ENCODE measurements at regions not wholly inside any gene's neighbourhood (a gene's known extent, or its start where the extent isn't known, plus 50 kb on each side); places are given as distances from the start of the nearest gene placed in this dataset.

DNA sequence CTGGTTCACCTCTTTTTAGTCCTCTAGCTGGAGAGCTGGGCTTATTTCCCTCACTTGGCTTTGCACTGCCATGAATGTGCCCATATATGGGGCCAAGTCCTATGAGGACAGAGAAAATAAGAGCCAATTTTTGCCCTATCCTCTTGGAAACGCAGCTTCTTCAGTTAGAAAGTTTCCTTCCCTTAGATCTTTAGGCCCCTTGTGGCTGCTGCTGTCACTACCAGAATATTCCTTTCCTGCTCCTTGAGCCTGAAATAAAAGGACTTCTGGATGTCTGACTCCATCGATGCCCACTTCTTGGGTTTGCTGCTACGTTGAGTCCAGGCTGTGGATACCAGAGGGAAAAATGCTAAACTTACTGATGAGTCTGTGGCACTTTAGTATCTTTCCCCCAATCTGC lies 487.1 kb downstream of the GRIN2A start:
- Histone ChIP-seq H3K4me1 (ENCODE audit: control insufficient read depth, insufficient read depth, low read length) (no peaks in the 10 kb centered on the region), H3K27me3 (ENCODE audit: control insufficient read depth, insufficient read depth, low read length, poor library complexity, severe bottlenecking) (no peaks in the 10 kb centered on the region), H3K36me3 (ENCODE audit: control insufficient read depth, insufficient read depth, low read length) (no peaks in the 10 kb centered on the region), H3K4me3 (ENCODE audit: low read length) (no peak overlapping the region), H3K9me3 (ENCODE audit: control insufficient read depth, low read length) (no peaks in the 10 kb centered on the region), H3K9ac (ENCODE audit: extremely low read depth, low read length, poor library complexity, severe bottlenecking) (no peak overlapping the region), H3K27ac (ENCODE audit: low read depth, low read length) (no peak overlapping the region)
- H3K27me3 Mint-ChIP-seq (ENCODE audit: insufficient read depth): no peaks in the 10 kb centered on the region
- peak; percentile 59 for DNase-seq
- TF ChIP-seq, protein P1, sequence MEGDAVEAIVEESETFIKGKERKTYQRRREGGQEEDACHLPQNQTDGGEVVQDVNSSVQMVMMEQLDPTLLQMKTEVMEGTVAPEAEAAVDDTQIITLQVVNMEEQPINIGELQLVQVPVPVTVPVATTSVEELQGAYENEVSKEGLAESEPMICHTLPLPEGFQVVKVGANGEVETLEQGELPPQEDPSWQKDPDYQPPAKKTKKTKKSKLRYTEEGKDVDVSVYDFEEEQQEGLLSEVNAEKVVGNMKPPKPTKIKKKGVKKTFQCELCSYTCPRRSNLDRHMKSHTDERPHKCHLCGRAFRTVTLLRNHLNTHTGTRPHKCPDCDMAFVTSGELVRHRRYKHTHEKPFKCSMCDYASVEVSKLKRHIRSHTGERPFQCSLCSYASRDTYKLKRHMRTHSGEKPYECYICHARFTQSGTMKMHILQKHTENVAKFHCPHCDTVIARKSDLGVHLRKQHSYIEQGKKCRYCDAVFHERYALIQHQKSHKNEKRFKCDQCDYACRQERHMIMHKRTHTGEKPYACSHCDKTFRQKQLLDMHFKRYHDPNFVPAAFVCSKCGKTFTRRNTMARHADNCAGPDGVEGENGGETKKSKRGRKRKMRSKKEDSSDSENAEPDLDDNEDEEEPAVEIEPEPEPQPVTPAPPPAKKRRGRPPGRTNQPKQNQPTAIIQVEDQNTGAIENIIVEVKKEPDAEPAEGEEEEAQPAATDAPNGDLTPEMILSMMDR (conservative IDR thresholded peaks at IDR 0.05): peak; percentile 68
- H3K27ac Mint-ChIP-seq: no peak overlapping the region
- whole genome bisulfite sequencing, 2 experiments (ENCODE audit: insufficient coverage in 1 of 2, insufficient read length in 1 of 2): 79% methylated on average over 3 of the region's 3 CpGs; no CpG with 5 or more reads in 1 of the 2 experiments
- H3K36me3 Mint-ChIP-seq (ENCODE audit: low read depth): no peaks in the 10 kb centered on the region
- H3K9me3 Mint-ChIP-seq: no peaks in the 10 kb centered on the region
- no peak overlapping the region for H3K4me3 Mint-ChIP-seq
- peaks cover 2% of the 10 kb centered on the region for H3K4me1 Mint-ChIP-seq
